22Rv1 (cell line): ENCODE measurements at regions not wholly inside any gene's neighbourhood (a gene's known extent, or its start where the extent isn't known, plus 50 kb on each side); places are given as distances from the start of the nearest gene placed in this dataset.

ENCODE experiments used
- H3K27ac ChIP-seq: fragments of 450-650 bp; 2 replicates; pipeline ENCODE4 v1.5.1; 2017
- ZFX ChIP-seq: fragments of 450-650 bp; IDR thresholded peaks from 2 replicates; pipeline ENCODE4 v1.6.1; 2017; ENCODE audit warnings: antibody characterized with exemption, borderline replicate concordance
- TF ChIP-seq, protein P1 (sequence below): fragments of 450-650 bp; IDR thresholded peaks from 2 replicates; pipeline ENCODE4 v1.5.1; 2017; ENCODE audit warnings: mild to moderate bottlenecking

DNA sequence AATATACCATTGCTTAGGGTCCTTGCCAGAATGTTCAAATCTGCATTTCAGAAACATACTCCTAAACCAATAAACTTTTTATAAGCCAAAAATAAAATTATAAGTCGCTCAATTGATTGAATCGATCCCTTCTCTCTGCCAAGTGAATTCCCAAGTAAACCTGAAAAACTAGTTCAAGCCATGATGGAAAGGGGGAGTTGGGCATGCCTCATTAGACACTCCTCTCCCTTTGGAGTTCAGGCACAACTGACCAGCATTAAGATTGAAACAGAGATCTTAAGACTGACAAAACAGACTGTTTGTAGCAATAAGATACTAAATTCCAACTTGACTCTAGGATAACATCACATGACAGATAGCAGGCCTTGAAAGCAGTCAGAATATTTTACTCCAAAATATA, 113.7 kb upstream of the RASGRP1 start:
- no peak overlapping the region for H3K27ac ChIP-seq
- TF ChIP-seq, protein P1, sequence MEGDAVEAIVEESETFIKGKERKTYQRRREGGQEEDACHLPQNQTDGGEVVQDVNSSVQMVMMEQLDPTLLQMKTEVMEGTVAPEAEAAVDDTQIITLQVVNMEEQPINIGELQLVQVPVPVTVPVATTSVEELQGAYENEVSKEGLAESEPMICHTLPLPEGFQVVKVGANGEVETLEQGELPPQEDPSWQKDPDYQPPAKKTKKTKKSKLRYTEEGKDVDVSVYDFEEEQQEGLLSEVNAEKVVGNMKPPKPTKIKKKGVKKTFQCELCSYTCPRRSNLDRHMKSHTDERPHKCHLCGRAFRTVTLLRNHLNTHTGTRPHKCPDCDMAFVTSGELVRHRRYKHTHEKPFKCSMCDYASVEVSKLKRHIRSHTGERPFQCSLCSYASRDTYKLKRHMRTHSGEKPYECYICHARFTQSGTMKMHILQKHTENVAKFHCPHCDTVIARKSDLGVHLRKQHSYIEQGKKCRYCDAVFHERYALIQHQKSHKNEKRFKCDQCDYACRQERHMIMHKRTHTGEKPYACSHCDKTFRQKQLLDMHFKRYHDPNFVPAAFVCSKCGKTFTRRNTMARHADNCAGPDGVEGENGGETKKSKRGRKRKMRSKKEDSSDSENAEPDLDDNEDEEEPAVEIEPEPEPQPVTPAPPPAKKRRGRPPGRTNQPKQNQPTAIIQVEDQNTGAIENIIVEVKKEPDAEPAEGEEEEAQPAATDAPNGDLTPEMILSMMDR = no peak
- TF ChIP-seq ZFX = no peak

DNA sequence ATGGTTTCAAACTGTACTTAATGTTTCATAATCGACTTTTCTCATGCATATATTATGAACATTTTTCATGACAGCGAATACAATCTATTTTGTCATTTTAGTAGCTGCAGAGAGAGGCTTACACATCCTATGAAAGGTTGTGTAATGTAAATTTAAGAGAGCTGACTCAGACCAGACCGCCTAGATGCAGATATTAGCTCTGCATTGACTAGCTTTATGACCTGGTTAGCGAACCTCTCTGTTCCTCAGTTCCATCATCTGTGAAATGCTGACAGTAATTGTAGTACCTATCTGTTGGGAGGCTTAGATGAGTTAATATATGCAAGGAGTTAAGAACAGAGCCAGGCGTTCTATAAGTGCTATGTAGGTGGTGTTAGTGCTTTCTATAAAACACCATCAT, 116.2 kb upstream of the RASGRP1 start:
- H3K27ac ChIP-seq = no peak overlapping the region
- TF ChIP-seq ZFX = no peak
- TF ChIP-seq, protein P1 = no peak

DNA sequence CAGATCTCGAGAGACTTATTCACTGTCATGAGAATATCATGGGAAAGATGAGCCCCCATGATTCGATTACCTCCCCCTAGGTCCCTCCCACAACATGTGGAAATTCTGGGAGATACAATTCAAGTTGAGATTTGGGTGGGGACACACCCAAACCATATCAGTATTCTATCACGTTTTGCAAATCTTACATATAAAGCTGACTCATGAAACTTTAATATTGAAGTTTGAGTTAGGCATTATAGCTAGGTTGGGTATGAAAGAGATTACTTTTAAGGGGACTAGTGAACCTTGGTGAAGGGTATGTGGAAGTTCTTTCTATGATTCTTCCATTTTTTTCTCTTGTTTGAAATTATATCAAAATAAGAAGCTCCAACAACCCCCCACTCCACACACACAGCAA, 117.7 kb upstream of the RASGRP1 start:
- no peak overlapping the region for H3K27ac ChIP-seq
- TF ChIP-seq, protein P1 = no peak
- TF ChIP-seq ZFX = no peak

GRCh38 chr15:38682861-38683260, 118.2 kb upstream of the RASGRP1 start:
- no peak overlapping the region for H3K27ac ChIP-seq
- TF ChIP-seq ZFX = no peak
- TF ChIP-seq, protein P1 = no peak

- no peak overlapping the region for H3K27ac ChIP-seq
- TF ChIP-seq ZFX = no peak
- TF ChIP-seq, protein P1 = peak; percentile 86
Measured at GRCh38 chr15:38683382-38684242, 119.0 kb upstream of the RASGRP1 start.

DNA sequence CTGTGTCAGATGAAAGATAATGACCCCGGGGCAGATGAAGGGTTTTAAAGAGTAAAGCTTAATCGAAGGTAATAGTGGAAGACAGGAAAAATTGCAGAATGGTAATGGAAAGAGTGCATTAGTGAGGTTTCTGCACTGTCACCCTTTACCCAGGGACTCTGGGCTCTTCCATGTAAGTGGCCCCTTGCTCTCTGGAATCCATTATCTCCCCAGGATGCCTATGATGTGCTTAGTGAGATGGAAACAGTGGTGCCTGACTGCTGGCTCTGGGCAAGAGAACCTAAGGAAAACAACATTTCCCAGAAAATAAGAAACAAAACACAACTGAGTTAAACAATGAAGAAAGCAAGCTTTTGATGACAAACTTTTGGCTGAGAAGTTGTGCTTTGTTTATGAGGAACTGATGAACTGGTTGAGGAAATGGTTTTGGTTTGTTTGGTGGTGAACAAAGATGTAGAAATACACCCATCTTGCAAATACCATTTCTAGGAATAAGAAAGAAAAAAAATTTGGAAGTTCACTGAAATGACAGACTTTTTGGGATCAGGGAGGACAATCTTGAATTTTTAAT, 119.9 kb upstream of the RASGRP1 start:
- H3K27ac ChIP-seq = no peak overlapping the region
- TF ChIP-seq ZFX = no peak
- TF ChIP-seq, protein P1 = no peak
